SK-MEL-5 (cell line): ENCODE measurements at regions not wholly inside any gene's neighbourhood (a gene's known extent, or its start where the extent isn't known, plus 50 kb on each side); places are given as distances from the start of the nearest gene placed in this dataset.
"Not testable (repeated sequence)": the region's sequence is repeated elsewhere in the genome, so short reads cannot be mapped to it uniquely, and the experiment has no call there.

Source experiments
- DNase-seq: peaks from one replicate; pipeline ENCODE4 v3.0.0-alpha.2; 2016; ENCODE audit warnings: low read depth, low spot score
- in situ Hi-C: cut with HindIII; loops from 2 replicates; pipeline ENCODE4 v1.10.0; 2016; ENCODE audit warnings: low sequenced_read_pairs, high pct_unique_total_duplicates, low pct_unique_long_range_greater_than_20kb

DNA sequence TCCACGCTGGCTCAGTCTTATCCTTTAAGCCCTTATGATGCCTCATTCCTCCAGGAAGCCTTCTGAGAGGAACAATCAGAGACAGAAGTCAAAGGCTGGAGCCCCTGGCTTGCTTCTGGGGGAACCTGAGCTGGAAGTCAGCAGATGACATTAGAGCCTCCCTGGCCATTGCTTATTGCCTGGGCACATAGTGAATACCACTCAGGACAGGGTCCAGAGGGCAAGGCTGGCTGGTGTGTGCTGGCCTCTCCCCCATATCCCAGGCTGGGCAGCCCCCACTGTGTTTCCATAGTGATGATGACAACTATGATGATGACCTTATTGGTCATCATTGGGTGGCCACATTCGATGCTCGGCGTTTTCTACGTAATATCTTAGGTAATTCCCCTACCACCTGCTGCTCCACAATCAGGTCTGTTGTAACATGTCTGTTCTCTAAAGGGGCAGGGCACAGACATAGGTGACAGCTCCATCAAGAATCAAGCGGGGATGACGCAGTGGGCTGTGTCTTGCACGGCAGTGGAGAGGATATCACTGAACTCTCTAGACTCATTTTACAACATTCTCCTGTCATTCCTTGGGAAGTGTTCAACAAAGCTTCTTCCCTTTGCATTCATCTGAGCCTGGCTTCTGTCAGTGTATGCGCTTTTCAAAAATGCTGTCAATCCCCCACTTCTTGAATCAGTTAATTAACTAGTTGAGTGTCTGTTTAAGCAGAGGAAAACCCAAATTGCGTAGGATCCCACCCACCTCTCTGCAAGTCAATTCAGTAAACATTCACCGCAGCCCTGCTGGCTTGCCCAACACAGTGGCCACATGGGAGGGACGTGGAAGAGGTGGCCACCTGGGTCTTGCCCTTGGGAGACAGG, 89.4 kb upstream of the TSHZ3 start:
- in situ Hi-C loops = no loop called here
- no peak for DNase-seq

DNA sequence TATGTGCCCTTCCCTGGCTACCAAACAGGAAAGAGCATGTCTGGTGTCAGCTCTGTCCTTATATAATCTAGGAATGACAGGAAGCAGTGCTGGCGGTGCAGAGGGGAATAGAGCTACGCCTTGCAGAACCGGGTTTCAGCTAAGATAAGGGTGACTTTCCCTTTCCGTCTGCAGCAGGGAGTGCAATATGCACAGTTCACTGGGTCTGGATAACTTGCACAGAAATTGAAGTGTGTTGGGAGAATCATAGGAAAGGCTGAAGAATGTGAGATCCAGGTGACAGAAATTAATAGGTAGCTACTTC, 90.0 kb upstream of the TSHZ3 start:
- in situ Hi-C loops = no loop called here
- no peak for DNase-seq

DNA sequence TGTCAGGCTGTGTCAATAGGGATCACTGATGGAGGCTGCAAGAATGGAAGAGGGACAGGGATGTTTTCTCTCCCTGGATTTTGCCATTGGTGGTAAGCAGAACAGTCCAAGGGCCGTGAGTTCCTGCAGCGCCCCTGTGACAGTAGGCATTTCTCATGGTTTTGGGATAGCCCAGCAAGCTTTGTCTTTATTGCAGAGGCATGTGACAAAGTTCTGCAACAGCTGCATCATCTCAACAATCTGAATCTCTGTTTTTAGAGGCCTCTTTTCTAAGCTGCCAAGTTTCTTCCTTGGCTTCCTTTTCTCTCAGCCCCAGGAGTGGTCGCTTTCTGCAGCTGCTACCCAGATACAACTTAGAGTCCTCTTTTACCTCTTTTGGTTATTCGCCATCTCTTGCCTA, 95.7 kb upstream of the TSHZ3 start:
- no peak for DNase-seq
- in situ Hi-C loops = no loop called here

DNA sequence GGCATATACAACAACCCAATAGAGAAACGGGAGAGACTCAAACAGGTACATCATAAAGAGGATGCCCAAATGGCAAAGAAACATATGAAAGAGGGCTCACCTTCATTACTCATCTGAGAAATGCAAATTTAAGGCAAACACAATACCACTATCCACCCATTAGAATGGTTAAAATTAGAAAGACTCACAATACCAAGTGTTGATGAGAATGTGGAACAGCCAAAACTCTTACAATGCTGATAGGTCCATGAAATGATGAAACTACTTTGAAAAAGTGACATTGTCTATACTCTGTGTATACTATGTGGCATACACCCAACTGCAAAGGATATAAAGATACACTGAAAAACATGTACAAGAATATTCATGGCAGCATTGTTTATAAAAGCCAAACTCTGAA, 96.2 kb upstream of the TSHZ3 start:
- in situ Hi-C loops = no loop called here

DNA sequence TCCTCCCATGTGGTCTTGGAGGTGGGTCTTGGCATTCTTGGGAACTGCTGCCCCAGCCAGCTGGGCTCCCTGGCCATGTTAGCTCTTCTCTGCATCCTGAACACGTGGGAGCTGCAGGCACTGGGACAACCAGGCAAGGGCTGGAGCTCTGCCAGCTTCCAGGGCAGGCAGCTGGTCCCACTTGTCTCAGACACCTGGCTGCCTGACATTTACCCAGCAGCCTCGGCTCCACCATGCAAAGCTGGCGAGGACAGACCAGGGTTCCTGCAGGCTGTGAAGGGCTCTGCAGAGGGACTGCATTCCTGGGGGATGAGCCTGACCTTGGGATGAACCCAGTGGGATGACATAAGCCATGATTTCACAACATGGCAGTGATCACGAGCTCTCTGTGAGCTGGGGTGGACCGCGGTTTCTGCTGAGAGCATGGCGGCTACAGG, 99.0 kb upstream of the TSHZ3 start:
- DNase-seq = peak; percentile 28
- in situ Hi-C loops = no loop called here

More for the DNA sequence above, 96.2 kb upstream of the TSHZ3 start:
- DNase-seq = no peak

DNA sequence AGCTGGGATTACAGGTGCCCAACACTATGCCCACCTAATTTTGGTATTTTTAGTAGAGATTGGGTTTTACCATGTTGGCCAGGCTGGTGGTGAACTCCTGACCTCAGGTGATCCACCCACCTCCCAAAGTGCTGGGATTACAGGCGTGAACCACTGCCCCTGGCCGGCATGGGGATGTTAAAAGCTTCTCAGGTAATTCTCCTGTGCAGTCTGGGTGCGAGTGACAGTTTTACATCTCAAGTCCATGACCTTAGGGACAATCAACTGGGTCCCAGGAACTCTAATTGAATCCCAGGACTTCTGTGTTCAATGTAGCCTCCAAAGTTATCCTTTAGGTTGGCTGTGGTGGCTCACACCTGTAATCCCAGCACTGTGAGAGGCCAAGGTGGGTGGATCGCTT, 100.1 kb upstream of the TSHZ3 start:
- no peak for DNase-seq
- in situ Hi-C loops = no loop called here

DNA sequence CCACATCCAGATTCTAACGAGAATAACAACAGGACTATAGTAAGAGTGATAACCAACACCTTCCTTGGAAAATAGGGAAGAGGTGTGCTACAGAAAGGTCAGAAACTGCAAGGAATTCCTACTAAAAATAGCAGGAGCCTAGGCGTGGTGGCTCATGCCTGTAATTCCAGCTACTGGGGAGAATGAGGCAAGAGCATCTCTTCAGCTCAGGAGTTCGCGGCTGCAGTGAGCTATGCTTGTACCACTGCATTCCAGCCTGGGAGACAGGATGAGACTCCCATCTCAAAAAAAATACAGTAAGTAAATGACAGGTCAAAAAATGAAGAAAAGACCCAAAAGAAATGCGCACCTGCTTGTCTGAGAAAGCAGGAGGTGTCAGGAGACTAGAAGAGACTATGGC, 101.5 kb upstream of the TSHZ3 start:
- in situ Hi-C loops = no loop called here
- DNase-seq = no peak

DNA sequence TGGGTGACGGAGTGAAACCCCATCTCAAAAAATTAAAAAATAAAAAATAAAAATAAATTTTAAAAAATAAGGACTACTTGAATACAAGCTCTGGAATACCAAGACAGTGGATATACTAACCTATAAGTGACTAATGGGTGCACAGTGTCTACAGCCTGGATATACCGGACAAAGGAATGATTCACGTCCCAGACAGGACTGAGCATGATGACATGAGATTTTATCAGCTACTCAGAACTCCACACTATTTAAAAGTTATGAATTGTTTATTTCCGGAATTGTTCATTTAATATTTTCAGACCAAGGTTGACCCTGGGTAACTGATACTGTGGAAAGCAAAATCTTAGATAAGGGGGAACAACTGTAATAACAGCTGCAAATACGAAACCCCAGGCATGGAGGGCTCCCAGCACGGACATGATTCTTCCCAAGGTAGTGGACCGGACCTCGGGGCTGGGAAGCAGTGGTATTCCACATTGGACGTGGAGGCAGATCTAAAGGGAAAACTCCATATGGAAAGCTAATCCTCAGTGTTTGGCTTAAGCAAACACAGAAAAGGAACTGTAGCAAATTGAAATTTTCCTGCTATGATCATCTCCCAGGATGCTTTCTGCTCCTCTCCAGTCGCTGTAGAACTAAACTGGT, 102.6 kb upstream of the TSHZ3 start:
- in situ Hi-C loops = no loop called here
- DNase-seq = no peak

DNA sequence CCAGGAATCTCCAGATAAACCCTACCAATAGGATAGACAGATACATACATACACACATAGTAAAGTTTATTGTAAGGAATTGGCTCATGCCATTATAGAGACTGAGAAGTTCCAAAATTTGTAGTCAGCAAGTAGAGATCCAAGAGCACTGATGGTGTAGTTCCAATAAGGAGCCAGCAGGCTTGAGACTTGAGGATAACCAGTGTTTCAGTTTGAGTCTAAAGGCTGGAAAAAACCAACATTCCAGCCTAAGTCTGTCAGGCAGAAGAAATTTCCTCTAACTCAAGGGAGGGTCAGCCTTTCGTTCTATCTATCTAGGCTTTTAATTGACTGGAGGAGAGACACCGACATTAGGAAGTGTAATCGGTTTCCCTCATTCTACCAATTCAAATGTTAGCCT, 110.2 kb upstream of the TSHZ3 start:
- in situ Hi-C loops = no loop called here
- DNase-seq = peak; percentile 17

DNA sequence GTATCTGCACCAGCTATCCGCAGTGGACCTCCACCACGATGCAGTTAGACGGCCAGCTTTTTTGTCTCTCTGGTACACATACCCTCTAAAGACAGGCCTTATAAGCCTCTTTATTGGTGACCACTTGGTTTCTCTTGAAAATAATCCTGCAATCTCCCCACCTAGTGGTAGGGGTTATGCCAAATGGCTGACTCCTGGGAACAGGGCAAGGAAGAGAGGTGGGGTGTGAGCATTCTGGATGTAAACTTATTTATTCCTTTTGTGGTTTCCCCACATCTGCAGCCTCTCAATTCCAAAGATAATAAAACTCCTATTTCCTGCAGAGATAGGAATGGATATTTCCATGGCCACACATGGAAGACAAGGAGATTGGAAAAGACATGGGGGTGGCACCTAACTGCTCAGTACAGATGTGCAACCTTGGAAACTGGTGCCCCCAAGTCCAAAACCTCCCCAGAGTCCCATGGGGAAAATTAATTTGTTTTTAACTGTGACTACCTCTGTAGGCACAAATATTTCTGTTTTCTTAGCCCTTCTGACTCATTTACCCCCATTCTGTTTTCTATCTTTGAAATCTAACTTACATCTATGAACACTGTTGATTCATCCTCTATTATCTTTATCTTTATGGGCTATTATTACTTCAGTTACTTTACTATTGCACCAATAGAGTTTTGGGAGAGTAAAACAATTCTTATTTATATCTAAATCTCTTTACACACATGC, 112.7 kb upstream of the TSHZ3 start:
- in situ Hi-C loops = no loop called here
- DNase-seq = peak; percentile 47

DNA sequence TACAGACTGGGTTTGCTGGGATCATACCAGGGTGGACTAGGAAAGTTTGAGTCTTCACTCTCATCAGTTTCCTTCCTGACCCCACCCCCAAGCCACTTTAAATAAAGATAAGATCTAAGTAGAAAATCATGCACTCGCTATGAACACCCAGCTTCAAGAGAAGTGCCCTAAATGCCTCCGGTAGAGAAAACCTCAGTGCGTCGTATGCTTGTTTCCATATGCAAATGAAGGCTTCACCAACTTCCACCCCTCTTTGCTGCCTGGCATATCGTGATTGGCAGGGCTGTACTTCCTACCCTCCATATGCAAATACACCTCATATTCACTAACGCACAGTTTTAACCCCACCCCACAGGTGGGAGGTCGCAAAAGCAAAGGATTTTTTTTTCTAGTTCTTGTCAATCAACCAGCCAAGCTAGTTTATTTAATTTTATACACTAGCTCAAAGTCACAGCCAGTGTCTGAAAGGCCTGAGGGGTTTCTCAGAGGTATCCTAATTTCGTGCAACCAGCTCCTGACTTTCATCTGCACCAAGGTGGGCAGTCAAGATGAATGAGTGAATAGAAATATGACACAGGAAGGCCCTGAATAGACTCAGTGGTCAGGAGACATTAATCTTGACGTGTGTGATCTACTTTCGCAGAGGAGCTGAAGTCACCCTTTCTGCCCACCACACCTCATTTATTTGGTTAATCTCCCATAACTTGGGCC, 121.1 kb upstream of the TSHZ3 start:
- in situ Hi-C loops = no loop called here
- DNase-seq = no peak

DNA sequence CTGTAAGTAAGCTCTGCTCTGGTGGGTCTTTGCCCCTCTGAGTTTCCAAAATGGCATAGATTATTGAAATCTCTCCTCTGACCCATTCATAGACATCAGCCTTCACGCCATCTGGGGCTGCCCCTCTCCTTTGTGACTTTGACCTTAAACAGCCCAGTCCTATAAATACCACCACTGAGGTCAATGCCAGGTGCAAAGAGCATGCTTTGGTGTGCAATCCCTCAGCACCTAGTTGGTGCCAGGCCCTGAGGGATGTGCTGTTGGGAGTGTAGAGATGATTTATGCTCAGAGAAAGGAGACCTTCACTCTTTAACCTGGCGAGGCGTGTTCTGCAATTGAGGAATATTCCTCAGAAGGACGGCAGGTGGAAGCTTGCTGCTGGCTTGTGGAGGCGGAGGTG, 121.7 kb upstream of the TSHZ3 start:
- DNase-seq = no peak
- in situ Hi-C loops = no loop called here

DNA sequence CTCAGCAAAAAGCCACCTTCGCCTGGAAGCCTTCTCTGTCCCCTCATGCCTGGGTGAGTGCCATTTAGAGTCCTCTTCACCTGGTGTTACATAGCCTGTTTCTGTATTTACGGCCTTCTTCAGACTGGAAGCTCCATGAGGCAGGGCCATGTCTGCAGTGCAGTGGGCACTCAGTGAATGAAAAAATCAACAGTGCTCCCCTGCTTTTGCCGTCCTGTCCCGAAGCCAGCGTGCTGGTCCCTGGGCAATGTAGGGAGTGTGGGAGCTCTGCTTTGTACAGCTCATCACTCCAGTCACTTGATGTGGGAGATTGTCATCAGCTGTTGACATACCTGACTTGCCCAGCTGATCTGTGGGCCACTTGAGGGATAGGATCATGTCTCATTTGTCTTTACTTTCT, 129.0 kb upstream of the TSHZ3 start:
- no peak for DNase-seq
- in situ Hi-C loops = no loop called here

DNA sequence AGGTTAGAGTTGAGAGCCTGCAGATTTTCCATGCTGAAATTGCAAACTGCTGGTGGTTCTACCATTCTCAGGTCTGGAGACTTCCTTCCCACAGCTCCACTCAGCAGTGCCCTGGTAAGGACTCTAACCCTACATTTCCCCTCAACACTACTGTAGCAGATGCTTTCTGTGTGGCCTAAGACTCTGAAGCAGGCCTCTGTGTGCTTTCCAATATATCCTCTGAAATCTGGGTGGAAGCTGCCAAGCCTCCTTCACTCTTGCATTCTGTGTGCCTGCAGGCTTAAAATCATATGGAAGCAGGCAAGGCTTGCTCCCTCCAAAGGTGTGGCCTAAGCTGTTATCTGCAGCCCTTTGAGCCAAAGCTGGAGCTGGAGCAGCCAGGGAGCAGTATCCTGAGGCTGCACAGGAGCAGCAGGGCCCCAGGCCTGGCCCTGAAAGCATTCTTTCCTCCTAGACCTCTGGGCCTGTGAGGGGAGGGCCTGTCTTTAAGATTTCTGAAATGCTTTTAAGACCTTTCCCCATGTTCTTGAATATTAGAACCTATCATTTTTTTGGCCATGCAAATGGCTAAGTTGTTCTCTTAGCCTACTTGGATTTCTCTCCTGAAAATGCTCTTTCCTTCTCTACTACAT, 134.1 kb upstream of the TSHZ3 start:
- in situ Hi-C loops = no loop called here
- DNase-seq = no peak

DNA sequence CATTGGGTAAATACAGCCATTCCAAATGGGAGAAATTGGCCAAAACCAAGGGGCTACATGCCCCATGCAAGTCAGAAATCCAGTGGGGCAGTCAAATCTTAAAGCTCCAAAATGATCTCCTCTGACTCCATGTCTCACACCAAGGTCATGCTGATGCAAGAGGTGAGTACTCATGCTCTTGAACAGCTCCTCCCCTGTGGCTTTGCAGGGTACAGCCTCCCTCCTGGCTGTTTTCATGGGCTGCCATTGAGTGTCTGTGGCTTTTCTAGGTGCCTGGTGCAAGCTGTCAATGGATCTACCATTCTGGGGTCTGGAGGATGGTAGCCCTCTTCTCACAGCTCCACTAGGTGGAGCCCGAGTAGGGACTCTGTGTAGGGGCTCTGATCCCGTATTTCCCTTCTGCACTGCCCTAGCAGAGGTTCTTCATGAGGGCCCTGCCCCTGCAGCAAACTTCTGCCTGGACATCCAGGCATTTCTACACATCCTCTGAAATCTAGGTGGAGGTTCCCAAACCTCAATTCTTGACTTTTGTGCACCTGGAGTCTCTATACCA, 135.7 kb upstream of the TSHZ3 start:
- DNase-seq = peak; percentile 36
- in situ Hi-C loops = not testable (repeated sequence)

DNA sequence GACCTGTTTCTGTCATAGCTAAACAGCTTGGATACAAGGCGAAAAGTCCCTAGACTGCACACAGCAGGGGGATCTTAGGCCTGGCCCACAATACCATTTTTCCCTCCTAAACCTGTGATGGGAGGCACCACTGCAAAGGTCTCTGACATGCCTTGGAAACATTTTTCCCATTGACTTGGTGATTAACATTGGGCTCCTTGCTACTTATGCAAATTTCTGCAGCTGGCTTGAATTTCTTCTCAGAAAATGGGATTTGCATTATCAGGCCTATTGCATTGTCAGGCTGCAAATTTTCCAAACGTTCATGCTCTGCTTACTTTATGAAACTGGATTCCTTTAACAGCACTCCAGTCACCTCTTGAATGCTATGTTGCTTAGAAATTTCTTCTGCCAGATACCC, 136.2 kb upstream of the TSHZ3 start:
- no peak for DNase-seq
- in situ Hi-C loops = no loop called here

DNA sequence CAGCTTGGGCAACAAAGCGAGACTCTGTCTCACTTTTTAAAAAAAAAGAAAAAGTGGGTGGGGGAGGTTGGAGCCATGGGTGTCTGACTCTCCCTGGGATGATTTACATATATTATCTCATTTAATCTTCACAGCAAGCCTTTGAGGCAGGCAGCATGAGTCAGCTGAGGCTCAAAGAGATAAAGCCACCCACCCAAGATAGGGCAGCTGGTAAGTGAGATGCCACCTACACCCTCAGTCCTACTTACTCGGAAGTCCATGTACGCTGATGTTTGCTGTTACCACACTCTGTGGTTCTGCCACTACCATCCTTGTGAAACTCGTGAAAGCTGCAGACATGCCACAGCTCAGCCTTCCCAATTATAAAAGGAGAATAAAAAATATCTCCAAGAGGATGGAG, 142.0 kb upstream of the TSHZ3 start:
- in situ Hi-C loops = no loop called here
- DNase-seq = no peak

DNA sequence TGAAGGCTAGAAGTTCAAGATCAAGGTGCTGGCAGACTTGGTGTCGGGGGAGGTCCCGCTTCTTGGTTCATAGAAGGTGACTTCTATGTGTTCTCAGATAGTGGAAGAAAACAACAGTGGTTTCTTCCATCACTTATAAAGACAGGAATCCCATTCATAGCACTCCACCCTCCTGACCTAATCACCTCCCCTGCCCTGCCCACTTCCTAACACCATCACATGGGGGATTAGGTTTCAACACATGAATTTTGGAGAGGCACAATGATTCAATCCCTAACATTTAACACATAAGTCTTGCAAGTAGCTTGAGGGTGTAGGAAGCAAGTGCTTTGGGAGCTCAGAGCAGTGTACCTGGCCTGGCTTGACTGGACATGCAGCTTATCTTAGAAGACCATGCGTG, 142.8 kb upstream of the TSHZ3 start:
- DNase-seq = peak; percentile 40
- in situ Hi-C loops = no loop called here
